Adrenal gland (tissue), 5 donors: ENCODE measurements at regions not wholly inside any gene's neighbourhood (a gene's known extent, or its start where the extent isn't known, plus 50 kb on each side); places are given as distances from the start of the nearest gene placed in this dataset.

Experiments used
- POLR2A ChIP-seq, 2 donors: fragments of 450-650 bp; IDR thresholded peaks; one replicate each; pipeline ENCODE4 v1.6.1; 2017; ENCODE audit warnings: antibody characterized with exemption in 2 of 2, mild to moderate bottlenecking in 2 of 2, moderate library complexity in 1 of 2
- TF ChIP-seq, protein P1 (sequence below), 6 experiments: fragments of 450-650 bp in 4 of 6; fragments of 200-600 bp in 2 of 6; sonication (generic) in 1 of 6; IDR thresholded peaks; 1 replicate in 5 of 6; 2 replicates in 1 of 6; pipeline versions ENCODE4 v1.5.1 to v1.8.0; 2016 to 2021; ENCODE audit warnings: antibody characterized with exemption in 6 of 6, mild to moderate bottlenecking in 2 of 6, moderate library complexity in 1 of 6
- donor health status: DM: no; HTN: no; CAD: no.

DNA sequence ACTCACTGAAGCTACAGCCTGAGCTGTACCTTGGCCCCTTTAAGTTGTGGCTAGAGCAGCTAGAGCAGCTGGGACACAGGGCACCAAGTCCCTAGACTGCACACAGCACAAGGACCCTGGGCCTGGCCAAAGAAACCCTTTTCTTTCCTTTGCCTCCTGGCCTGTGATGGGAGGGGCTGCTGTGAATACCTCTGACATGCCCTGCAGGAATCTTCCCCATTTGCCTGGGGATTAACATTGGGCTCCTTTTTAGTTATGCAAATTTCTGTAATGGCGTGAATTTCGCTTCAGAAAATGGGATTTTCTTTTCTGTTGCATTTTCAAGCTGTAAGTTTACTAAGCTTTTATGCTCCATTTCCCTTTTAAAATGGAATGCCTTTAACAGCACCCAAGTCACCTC lies 611.2 kb upstream of the ARPP21 start:
- TF ChIP-seq, protein P1, sequence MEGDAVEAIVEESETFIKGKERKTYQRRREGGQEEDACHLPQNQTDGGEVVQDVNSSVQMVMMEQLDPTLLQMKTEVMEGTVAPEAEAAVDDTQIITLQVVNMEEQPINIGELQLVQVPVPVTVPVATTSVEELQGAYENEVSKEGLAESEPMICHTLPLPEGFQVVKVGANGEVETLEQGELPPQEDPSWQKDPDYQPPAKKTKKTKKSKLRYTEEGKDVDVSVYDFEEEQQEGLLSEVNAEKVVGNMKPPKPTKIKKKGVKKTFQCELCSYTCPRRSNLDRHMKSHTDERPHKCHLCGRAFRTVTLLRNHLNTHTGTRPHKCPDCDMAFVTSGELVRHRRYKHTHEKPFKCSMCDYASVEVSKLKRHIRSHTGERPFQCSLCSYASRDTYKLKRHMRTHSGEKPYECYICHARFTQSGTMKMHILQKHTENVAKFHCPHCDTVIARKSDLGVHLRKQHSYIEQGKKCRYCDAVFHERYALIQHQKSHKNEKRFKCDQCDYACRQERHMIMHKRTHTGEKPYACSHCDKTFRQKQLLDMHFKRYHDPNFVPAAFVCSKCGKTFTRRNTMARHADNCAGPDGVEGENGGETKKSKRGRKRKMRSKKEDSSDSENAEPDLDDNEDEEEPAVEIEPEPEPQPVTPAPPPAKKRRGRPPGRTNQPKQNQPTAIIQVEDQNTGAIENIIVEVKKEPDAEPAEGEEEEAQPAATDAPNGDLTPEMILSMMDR (IDR thresholded peaks at IDR 0.05): no peak
- TF ChIP-seq POLR2A (IDR thresholded peaks at IDR 0.05): no peak
